ENCODE measurements at regions not wholly inside any gene's neighbourhood (a gene's known extent, or its start where the extent isn't known, plus 50 kb on each side); places are given as distances from the start of the nearest gene placed in this dataset.
A peak's percentile ranks its signal among the peaks of the same experiment; 100 is the strongest.

- H3K4me3 ChIP-seq (ENCODE audit: low read depth, low read length) = no peak overlapping the region
- ChIA-PET POLR2A (no interaction called here), CTCF (no interaction called here)
- TF ChIP-seq CTCF (IDR thresholded peaks at IDR 0.05; ENCODE audit: insufficient read depth, low read length, missing control alignments) = no peak
- no peak for DNase-seq (ENCODE audit: low read depth, low spot score)
These were observed 193.2 kb downstream of the MBD2 start for GRCh38 chr18:54031243-54031642.

- ChIA-PET POLR2A (no interaction called here), CTCF (no interaction called here)
- no peak for DNase-seq (ENCODE audit: low read depth, low spot score)
- no peak for TF ChIP-seq CTCF (IDR thresholded peaks at IDR 0.05; ENCODE audit: insufficient read depth, low read length, missing control alignments)
- H3K4me3 ChIP-seq (ENCODE audit: low read depth, low read length) = no peak overlapping the region
These were observed 194.0 kb downstream of the MBD2 start for GRCh38 chr18:54030434-54030833.

- no peak for TF ChIP-seq CTCF (IDR thresholded peaks at IDR 0.05; ENCODE audit: insufficient read depth, low read length, missing control alignments)
- CTCF ChIA-PET = interaction anchor here (1.0 to 1.2 kb wide), 2 partner anchors 107 to 324 kb away, joined by 3 read pairs; no protein-coding TSS in a partner anchor
- POLR2A ChIA-PET = no interaction called here
These were observed 201.0 kb downstream of the MBD2 start for GRCh38 chr18:54023471-54023870.

GRCh38 chr18:54020966-54021365 lies 203.5 kb downstream of the MBD2 start:
- no peak for TF ChIP-seq CTCF (IDR thresholded peaks at IDR 0.05; ENCODE audit: insufficient read depth, low read length, missing control alignments)
- ChIA-PET CTCF (interaction anchor here (1.0 to 1.8 kb wide), 3 partner anchors 99 to 321 kb away, joined by 3 to 8 read pairs (median 5); no protein-coding TSS in a partner anchor), POLR2A (no interaction called here)
- no peak overlapping the region for H3K4me3 ChIP-seq (ENCODE audit: low read depth, low read length)
- DNase-seq (ENCODE audit: low read depth, low spot score) = no peak

More at GRCh38 chr18:54023471-54023870, 201.0 kb downstream of the MBD2 start:
- peak; percentile 76 for DNase-seq (ENCODE audit: low read depth, low spot score)
- no peak overlapping the region for H3K4me3 ChIP-seq (ENCODE audit: low read depth, low read length)

- CTCF ChIA-PET = interaction anchor here (1.0 to 1.8 kb wide), 3 partner anchors 100 to 321 kb away, joined by 3 to 8 read pairs (median 5); no protein-coding TSS in a partner anchor
- no peak overlapping the region for H3K4me3 ChIP-seq (ENCODE audit: low read depth, low read length)
- DNase-seq (ENCODE audit: low read depth, low spot score) = peak; percentile 45
- POLR2A ChIA-PET = no interaction called here
- no peak for TF ChIP-seq CTCF (IDR thresholded peaks at IDR 0.05; ENCODE audit: insufficient read depth, low read length, missing control alignments)
These were observed 204.2 kb downstream of the MBD2 start for GRCh38 chr18:54020156-54020745.

GRCh38 chr18:54019641-54020040 lies 204.8 kb downstream of the MBD2 start:
- ChIA-PET CTCF (no interaction called here), POLR2A (no interaction called here)
- DNase-seq (ENCODE audit: low read depth, low spot score) = no peak
- TF ChIP-seq CTCF (IDR thresholded peaks at IDR 0.05; ENCODE audit: insufficient read depth, low read length, missing control alignments) = no peak
- no peak overlapping the region for H3K4me3 ChIP-seq (ENCODE audit: low read depth, low read length)

All from AG04449 (cell line).